Loucy (cell line): ENCODE measurements at regions not wholly inside any gene's neighbourhood (a gene's known extent, or its start where the extent isn't known, plus 50 kb on each side); places are given as distances from the start of the nearest gene placed in this dataset.

Experiments used
- H2AFZ ChIP-seq: fragments of 200-600 bp; sonication (generic); 2 replicates; pipeline ENCODE4 v1.6.0; 2016; ENCODE audit warnings: antibody characterized with exemption, mild to moderate bottlenecking, low read length, moderate library complexity
- H3F3A ChIP-seq: fragments of 200-600 bp; 2 replicates; pipeline ENCODE4 v1.6.0; 2016; ENCODE audit warnings: antibody characterized with exemption, low read depth, mild to moderate bottlenecking
- H3K27me3 ChIP-seq: fragments of 200-600 bp; sonication (generic); 2 replicates; pipeline ENCODE4 v1.6.1; 2014; ENCODE audit warnings: low read length, mild to moderate bottlenecking; ENCODE audit not compliant: insufficient read depth, poor library complexity, severe bottlenecking
- H3K36me3 ChIP-seq: fragments of 200-600 bp; sonication (generic); 2 replicates; pipeline ENCODE4 v1.6.1; 2016; ENCODE audit warnings: low read length; ENCODE audit not compliant: insufficient read depth
- H3K4me1 ChIP-seq: fragments of 200-600 bp; sonication (generic); 2 replicates; pipeline ENCODE4 v1.5.1; 2014; ENCODE audit warnings: low read length, mild to moderate bottlenecking; ENCODE audit not compliant: insufficient read depth, poor library complexity, severe bottlenecking
- H3K4me2 ChIP-seq: fragments of 200-600 bp; sonication (generic); 2 replicates; pipeline ENCODE4 v1.6.0; 2014; ENCODE audit warnings: antibody characterized with exemption, low read length, low read depth, mild to moderate bottlenecking; ENCODE audit not compliant: poor library complexity, severe bottlenecking
- H3K4me3 ChIP-seq: fragments of 200-600 bp; sonication (generic); 2 replicates; pipeline ENCODE4 v1.5.1; 2014; ENCODE audit warnings: low read length, mild to moderate bottlenecking, mixed read lengths; ENCODE audit not compliant: poor library complexity, severe bottlenecking
- H3K79me2 ChIP-seq: fragments of 200-600 bp; sonication (generic); 2 replicates; pipeline ENCODE4 v1.6.1; 2014; ENCODE audit warnings: low read length; ENCODE audit not compliant: insufficient read depth
- H3K9ac ChIP-seq: fragments of 200-600 bp; sonication (generic); 2 replicates; pipeline ENCODE4 v1.6.0; 2014; ENCODE audit warnings: mild to moderate bottlenecking, low read depth, low read length, moderate library complexity; ENCODE audit not compliant: poor library complexity, severe bottlenecking
- H3K9me2 ChIP-seq: fragments of 200-600 bp; sonication (generic); replicated peaks from 2 replicates; pipeline ENCODE4 v1.6.1; 2016; ENCODE audit warnings: low read depth, low read length, mixed read lengths
- H3K9me3 ChIP-seq: fragments of 200-600 bp; sonication (generic); 2 replicates; pipeline ENCODE4 v1.6.1; 2014; ENCODE audit warnings: mild to moderate bottlenecking, antibody characterized with exemption, low read length, low read depth; ENCODE audit not compliant: insufficient read depth
- H4K20me1 ChIP-seq: fragments of 200-600 bp; sonication (generic); 2 replicates; pipeline ENCODE4 v1.6.0; 2014; ENCODE audit warnings: antibody characterized with exemption, low read length, mild to moderate bottlenecking; ENCODE audit not compliant: insufficient read depth, poor library complexity, severe bottlenecking
- EZH2phosphoT487 ChIP-seq: fragments of 200-600 bp; IDR thresholded peaks from 2 replicates; pipeline ENCODE4 v1.6.1; 2018; ENCODE audit warnings: antibody characterized with exemption, mild to moderate bottlenecking, moderate library complexity, borderline replicate concordance
- TF ChIP-seq, protein P1 (sequence below): fragments of 200-600 bp; sonication (generic); conservative IDR thresholded peaks from 2 replicates; pipeline ENCODE4 v1.5.1; 2014; ENCODE audit warnings: mild to moderate bottlenecking, antibody characterized with exemption, low read length

DNA sequence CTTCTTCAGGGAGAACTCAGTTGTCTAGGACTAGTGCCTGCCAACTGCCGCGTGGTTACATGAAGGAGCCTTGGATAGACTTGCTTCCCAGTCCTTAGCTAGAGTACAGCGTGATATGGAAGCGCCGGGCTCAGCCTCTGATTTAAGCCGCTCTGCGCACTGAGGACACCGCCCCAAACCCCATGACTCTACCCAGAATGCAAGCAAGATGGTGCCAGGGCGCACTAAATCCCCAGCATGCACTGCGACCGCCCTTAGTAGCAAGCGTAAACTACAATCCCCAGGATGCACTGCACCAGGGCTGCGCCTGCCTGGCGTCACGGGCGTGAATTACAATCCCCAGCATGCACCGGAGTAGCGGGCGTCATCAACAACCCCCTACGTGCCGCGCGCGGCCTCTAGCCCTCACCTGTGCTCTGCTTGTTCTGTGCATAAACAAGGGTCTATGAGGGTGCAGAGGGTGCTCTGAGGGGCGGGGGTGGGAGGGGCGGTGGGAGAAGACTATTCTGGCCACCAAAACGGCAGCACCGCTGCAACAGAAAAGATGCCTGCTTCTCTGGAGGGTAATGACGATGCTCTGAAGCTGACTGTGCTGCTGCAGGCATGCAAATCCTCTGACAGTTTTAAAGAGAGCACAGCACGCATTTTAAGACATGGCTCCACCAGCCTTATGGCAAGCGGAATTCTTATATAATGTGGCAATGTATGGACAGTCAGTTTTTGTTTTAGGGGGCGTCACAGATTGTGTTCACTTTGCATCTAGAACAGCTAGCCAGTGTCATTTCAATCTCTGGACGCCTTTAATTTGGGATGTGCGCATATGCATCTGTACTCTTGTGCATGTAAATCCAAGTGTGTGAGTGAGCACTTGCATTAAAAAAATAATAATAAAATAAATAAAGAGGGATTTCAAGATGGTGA lies 282.5 kb upstream of the MYT1L start:
- H3K4me1 ChIP-seq: no peaks in the 10 kb centered on the region
- no peaks in the 10 kb centered on the region for H3K36me3 ChIP-seq
- H2AFZ ChIP-seq: no peak overlapping the region
- H3K9me2 ChIP-seq: no peaks in the 10 kb centered on the region
- H3K27me3 ChIP-seq: no peaks in the 10 kb centered on the region
- H3K9me3 ChIP-seq: no peaks in the 10 kb centered on the region
- no peak overlapping the region for H3K9ac ChIP-seq
- H3F3A ChIP-seq: no peaks in the 10 kb centered on the region
- no peaks in the 10 kb centered on the region for H4K20me1 ChIP-seq
- H3K4me2 ChIP-seq: no peak overlapping the region
- no peak overlapping the region for H3K4me3 ChIP-seq
- no peak for TF ChIP-seq EZH2phosphoT487
- TF ChIP-seq, protein P1, sequence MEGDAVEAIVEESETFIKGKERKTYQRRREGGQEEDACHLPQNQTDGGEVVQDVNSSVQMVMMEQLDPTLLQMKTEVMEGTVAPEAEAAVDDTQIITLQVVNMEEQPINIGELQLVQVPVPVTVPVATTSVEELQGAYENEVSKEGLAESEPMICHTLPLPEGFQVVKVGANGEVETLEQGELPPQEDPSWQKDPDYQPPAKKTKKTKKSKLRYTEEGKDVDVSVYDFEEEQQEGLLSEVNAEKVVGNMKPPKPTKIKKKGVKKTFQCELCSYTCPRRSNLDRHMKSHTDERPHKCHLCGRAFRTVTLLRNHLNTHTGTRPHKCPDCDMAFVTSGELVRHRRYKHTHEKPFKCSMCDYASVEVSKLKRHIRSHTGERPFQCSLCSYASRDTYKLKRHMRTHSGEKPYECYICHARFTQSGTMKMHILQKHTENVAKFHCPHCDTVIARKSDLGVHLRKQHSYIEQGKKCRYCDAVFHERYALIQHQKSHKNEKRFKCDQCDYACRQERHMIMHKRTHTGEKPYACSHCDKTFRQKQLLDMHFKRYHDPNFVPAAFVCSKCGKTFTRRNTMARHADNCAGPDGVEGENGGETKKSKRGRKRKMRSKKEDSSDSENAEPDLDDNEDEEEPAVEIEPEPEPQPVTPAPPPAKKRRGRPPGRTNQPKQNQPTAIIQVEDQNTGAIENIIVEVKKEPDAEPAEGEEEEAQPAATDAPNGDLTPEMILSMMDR: no peak
- no peaks in the 10 kb centered on the region for H3K79me2 ChIP-seq

DNA sequence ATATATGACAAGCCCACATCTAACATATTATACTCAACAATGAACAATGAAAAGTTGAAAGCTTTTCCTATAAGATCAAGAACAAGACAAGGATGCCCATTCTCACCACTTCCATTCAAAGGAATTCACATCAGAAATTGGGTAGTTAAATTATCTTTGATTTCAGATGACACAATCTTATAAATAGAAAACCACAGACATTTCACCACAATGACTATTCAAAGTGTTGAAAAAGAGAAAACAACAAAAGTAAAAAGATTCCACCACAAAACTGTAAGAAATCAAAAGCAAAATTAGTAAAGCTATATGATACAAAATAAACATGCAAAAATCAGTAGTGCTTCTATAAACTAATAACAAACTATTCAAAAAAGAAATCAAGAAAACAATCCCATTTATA lies 279.7 kb upstream of the MYT1L start:
- Histone ChIP-seq H3K4me2 (no peak overlapping the region), H3F3A (no peaks in the 10 kb centered on the region), H3K79me2 (no peaks in the 10 kb centered on the region), H3K36me3 (no peaks in the 10 kb centered on the region), H3K9me3 (no peaks in the 10 kb centered on the region), H3K4me1 (no peaks in the 10 kb centered on the region), H3K9ac (no peak overlapping the region), H3K4me3 (no peak overlapping the region), H3K27me3 (no peaks in the 10 kb centered on the region), H3K9me2 (no peaks in the 10 kb centered on the region), H4K20me1 (no peaks in the 10 kb centered on the region), H2AFZ (no peak overlapping the region)
- TF ChIP-seq EZH2phosphoT487: no peak
- TF ChIP-seq, protein P1: no peak

DNA sequence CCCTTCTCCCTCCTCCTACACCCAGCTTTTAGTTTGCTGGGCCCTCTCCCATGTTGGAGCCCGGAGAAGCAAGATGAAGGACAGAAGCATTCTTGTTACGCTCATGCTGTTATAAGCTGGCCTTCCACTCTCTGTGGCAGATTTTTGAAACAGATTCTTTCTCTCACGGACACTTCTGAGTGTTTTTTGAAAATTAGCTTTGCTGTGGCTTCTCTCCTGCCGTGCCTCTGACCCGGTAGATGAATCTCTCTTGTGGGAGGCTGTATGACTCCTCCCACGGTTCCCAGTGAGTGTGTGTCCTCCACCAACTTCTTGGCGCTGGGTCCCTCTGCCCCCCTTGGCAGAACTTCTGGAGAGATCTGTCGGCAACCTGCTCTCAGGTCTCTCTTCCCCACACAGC lies 269.3 kb upstream of the MYT1L start:
- Histone ChIP-seq H3K9ac (no peak overlapping the region), H3F3A (no peaks in the 10 kb centered on the region), H3K27me3 (no peaks in the 10 kb centered on the region), H3K9me2 (no peaks in the 10 kb centered on the region), H4K20me1 (no peaks in the 10 kb centered on the region), H3K9me3 (no peaks in the 10 kb centered on the region), H3K4me3 (no peak overlapping the region), H3K36me3 (no peaks in the 10 kb centered on the region), H3K4me2 (no peak overlapping the region), H3K4me1 (no peaks in the 10 kb centered on the region), H3K79me2 (no peaks in the 10 kb centered on the region), H2AFZ (no peak overlapping the region)
- no peak for TF ChIP-seq EZH2phosphoT487
- TF ChIP-seq, protein P1: no peak
